HepG2 (cell line): ENCODE measurements at regions not wholly inside any gene's neighbourhood (a gene's known extent, or its start where the extent isn't known, plus 50 kb on each side); places are given as distances from the start of the nearest gene placed in this dataset.

ENCODE experiments used
- ATAC-seq: fragments of 200-7000 bp; cut with Tn5 transposase; 3 replicates; pipeline ENCODE4 v1.9.1; 2020; ENCODE audit warnings: mild to moderate bottlenecking, moderate library complexity
- BruUV-seq: library from RNA; stranded (reverse); fragments of 400-500 nt; replicated peaks from 2 replicates; lab custom pipeline; 2021; lab: Mats Ljungman, UMichigan
- CTCF ChIA-PET: fragments of 300-600 bp; formaldehyde crosslinking; extraction: SDS; loops from one replicate; lab custom pipeline; 2021; ENCODE audit warnings: low total read pairs, inconsistent platforms, low intra/inter-chr PET ratio; lab: Yijun Ruan, JAX
- POLR2A ChIA-PET: fragments of 350-600 bp; sonication (Branson Sonifier 250); formaldehyde crosslinking; loops from one replicate; lab custom pipeline; 2020; ENCODE audit warnings: antibody characterized with exemption, inconsistent platforms; lab: Yijun Ruan, JAX
- DNase-seq: peaks from one replicate; pipeline ENCODE4 v3.0.0-alpha.2; 2015; ENCODE audit warnings: low spot score
- FAIRE-seq: peaks from 3 replicates; lab custom pipeline; 2011; peaks lifted over from hg19 to GRCh38; lab: Jason Lieb, UNC
- H2AFZ ChIP-seq: one replicate; pipeline ENCODE4 v1.6.1; 2011; ENCODE audit warnings: low read length, inconsistent platforms
- H3K27ac ChIP-seq: fragments of 300-600 bp; 3 replicates; pipeline ENCODE4 v1.8.0; 2011; ENCODE audit warnings: mixed run types, mild to moderate bottlenecking, mixed read lengths, low read length, inconsistent platforms; ENCODE audit not compliant: insufficient read depth; ENCODE audit errors: extremely low read length
- H3K27me3 ChIP-seq, 2 experiments: fragments of 200-600 bp in 1 of 2; 2 replicates in 1 of 2; 3 replicates in 1 of 2; pipeline versions ENCODE4 v1.6.0 to v1.8.0; 2011; ENCODE audit warnings: low read length in 2 of 2, mild to moderate bottlenecking in 2 of 2, moderate library complexity in 2 of 2, inconsistent platforms in 1 of 2; ENCODE audit not compliant: insufficient read depth in 2 of 2, control insufficient read depth in 1 of 2
- H3K36me3 ChIP-seq, 2 experiments: fragments of 200-600 bp in 1 of 2; replicated peaks in 1 of 2; 2 replicates in 1 of 2; 3 replicates in 1 of 2; pipeline versions ENCODE4 v1.5.1 to v1.8.0; 2011; ENCODE audit warnings: low read length in 2 of 2, inconsistent platforms in 1 of 2; ENCODE audit not compliant: insufficient read depth in 2 of 2, control insufficient read depth in 1 of 2
- H3K4me1 ChIP-seq: 2 replicates; pipeline ENCODE4 v1.5.1; 2012; ENCODE audit warnings: low read length, inconsistent platforms; ENCODE audit not compliant: insufficient read depth
- H3K4me2 ChIP-seq: 2 replicates; pipeline ENCODE4 v1.6.0; 2011; ENCODE audit warnings: low read depth, low read length, inconsistent platforms
- H3K4me3 ChIP-seq, 3 experiments: fragments of 200-600 bp in 1 of 3; sonication (generic), shearing (Covaris generic) in 1 of 3; replicated peaks in 1 of 3; 2 replicates each; pipeline ENCODE4 v1.5.1; 2011 to 2016; ENCODE audit warnings: low read length in 3 of 3, inconsistent platforms in 2 of 3, low read depth in 2 of 3, mild to moderate bottlenecking in 2 of 3, control low read depth in 1 of 3, mixed read lengths in 1 of 3; ENCODE audit not compliant: insufficient read depth in 1 of 3
- H3K79me2 ChIP-seq: one replicate; pipeline ENCODE4 v1.6.1; 2011; ENCODE audit warnings: low read length, inconsistent platforms; ENCODE audit not compliant: insufficient read depth
- H3K9ac ChIP-seq: 2 replicates; pipeline ENCODE4 v1.6.0; 2011; ENCODE audit warnings: mild to moderate bottlenecking, low read depth, low read length, inconsistent platforms; ENCODE audit not compliant: insufficient read depth
- H3K9me3 ChIP-seq: 2 replicates; pipeline ENCODE4 v1.5.1; 2012; ENCODE audit warnings: mild to moderate bottlenecking, low read length
- H4K20me1 ChIP-seq: 2 replicates; pipeline ENCODE4 v1.6.0; 2011; ENCODE audit warnings: inconsistent platforms, mild to moderate bottlenecking, low read length, moderate library complexity; ENCODE audit not compliant: insufficient read depth
- EZH2 ChIP-seq: conservative IDR thresholded peaks from 2 replicates; pipeline ENCODE4 v1.6.1; 2012; ENCODE audit warnings: mild to moderate bottlenecking, low read depth, low read length, moderate library complexity
- GTF2F1 ChIP-seq: fragments of 150-350 bp; IDR thresholded peaks from 2 replicates; pipeline ENCODE4 v1.6.1; 2014; ENCODE audit warnings: low read length
- HOXA7 ChIP-seq: sonication (generic); formaldehyde crosslinking; IDR thresholded peaks from 2 replicates; pipeline ENCODE4 v1.8.1; 2022; ENCODE audit warnings: mild to moderate bottlenecking, missing genetic modification reagents, moderate library complexity
- KDM3A ChIP-seq: IDR thresholded peaks from 2 replicates; pipeline ENCODE4 v1.6.1; 2018; ENCODE audit warnings: low read depth, missing compliant biosample characterization
- SETDB1 ChIP-seq: sonication (generic); formaldehyde crosslinking; IDR thresholded peaks from 2 replicates; pipeline ENCODE4 v1.5.1; 2020; ENCODE audit warnings: missing genetic modification reagents, mild to moderate bottlenecking, borderline replicate concordance
- SIX4 ChIP-seq: sonication (generic); formaldehyde crosslinking; IDR thresholded peaks from 2 replicates; pipeline ENCODE4 v1.4.0; 2020; ENCODE audit warnings: missing genetic modification reagents
- SMARCC2 ChIP-seq: fragments of 450-650 bp; IDR thresholded peaks from 2 replicates; pipeline ENCODE4 v1.6.1; 2017; ENCODE audit warnings: antibody characterized with exemption, mild to moderate bottlenecking
- SP5 ChIP-seq: IDR thresholded peaks from 2 replicates; pipeline ENCODE4 v1.6.1; 2016; ENCODE audit warnings: low read depth, borderline replicate concordance
- SRSF1 ChIP-seq: fragments of 200-400 bp; formaldehyde crosslinking; optimal IDR thresholded peaks from 2 replicates; pipeline ENCODE3; 2017; ENCODE audit warnings: mild to moderate bottlenecking, low read depth, low read length, moderate library complexity
- TRIM24 ChIP-seq: sonication (generic); formaldehyde crosslinking; IDR thresholded peaks from 2 replicates; pipeline ENCODE4 v1.8.0; 2022; ENCODE audit warnings: mild to moderate bottlenecking, missing genetic modification reagents
- ZBTB46 ChIP-seq: sonication (generic); formaldehyde crosslinking; IDR thresholded peaks from 2 replicates; pipeline ENCODE4 v1.4.0; 2020; ENCODE audit warnings: mild to moderate bottlenecking, missing genetic modification reagents, borderline replicate concordance
- ZC3H4 ChIP-seq: sonication (generic); formaldehyde crosslinking; IDR thresholded peaks from 2 replicates; pipeline ENCODE4 v1.4.0; 2020; ENCODE audit warnings: missing genetic modification reagents, borderline replicate concordance
- ZFP1 ChIP-seq: IDR thresholded peaks from 2 replicates; pipeline ENCODE4 v1.6.1; 2016
- ZFP82 ChIP-seq: sonication (generic); formaldehyde crosslinking; IDR thresholded peaks from 2 replicates; pipeline ENCODE4 v1.5.1; 2020; ENCODE audit warnings: mild to moderate bottlenecking, missing genetic modification reagents, borderline replicate concordance
- ZFP91 ChIP-seq: sonication (generic); formaldehyde crosslinking; IDR thresholded peaks from 2 replicates; pipeline ENCODE4 v1.9.0; 2022; ENCODE audit warnings: missing genetic modification reagents, mild to moderate bottlenecking, borderline replicate concordance
- ZNF709 ChIP-seq: sonication (generic); formaldehyde crosslinking; IDR thresholded peaks from 2 replicates; pipeline ENCODE4 v1.5.0; 2020; ENCODE audit warnings: mild to moderate bottlenecking, missing genetic modification reagents
- ZNF781 ChIP-seq: sonication (generic); formaldehyde crosslinking; IDR thresholded peaks from 2 replicates; pipeline ENCODE4 v1.5.1; 2020; ENCODE audit warnings: borderline replicate concordance, mild to moderate bottlenecking, missing genetic modification reagents; ENCODE audit errors: not compliant biosample characterization
- ZNF800 ChIP-seq: sonication (generic); formaldehyde crosslinking; IDR thresholded peaks from 2 replicates; pipeline ENCODE4 v1.4.0; 2020; ENCODE audit warnings: missing genetic modification reagents
- ZNF839 ChIP-seq: sonication (generic); formaldehyde crosslinking; IDR thresholded peaks from 2 replicates; pipeline ENCODE4 v1.4.0; 2020; ENCODE audit warnings: missing genetic modification reagents, mild to moderate bottlenecking, borderline replicate concordance
- WGBS: methylation state at CpG from one replicate; pipeline ENCODE4 v1.1.6; 2017; ENCODE audit warnings: low lambda C conversion rate; 5-methylcytosine and 5-hydroxymethylcytosine counted together
- in situ Hi-C: cut with HindIII; loops from 2 replicates; pipeline ENCODE4 v1.10.0; 2017; ENCODE audit warnings: low pct_unique_long_range_greater_than_20kb; ENCODE audit not compliant: extremely low pct_ligation_motif_present
- intact Hi-C: fragments of 100-400 bp; cut with micrococcal nuclease; formaldehyde crosslinking; loops from one replicate; pipeline ENCODE4 v1.10.0; 2022; ENCODE audit not compliant: unreplicated experiment
- TF ChIP-seq, protein P1 (sequence below): sonication (generic); formaldehyde crosslinking; IDR thresholded peaks from 2 replicates; pipeline ENCODE4 v1.4.0; 2020; ENCODE audit warnings: mild to moderate bottlenecking, low read depth, missing genetic modification reagents

DNA sequence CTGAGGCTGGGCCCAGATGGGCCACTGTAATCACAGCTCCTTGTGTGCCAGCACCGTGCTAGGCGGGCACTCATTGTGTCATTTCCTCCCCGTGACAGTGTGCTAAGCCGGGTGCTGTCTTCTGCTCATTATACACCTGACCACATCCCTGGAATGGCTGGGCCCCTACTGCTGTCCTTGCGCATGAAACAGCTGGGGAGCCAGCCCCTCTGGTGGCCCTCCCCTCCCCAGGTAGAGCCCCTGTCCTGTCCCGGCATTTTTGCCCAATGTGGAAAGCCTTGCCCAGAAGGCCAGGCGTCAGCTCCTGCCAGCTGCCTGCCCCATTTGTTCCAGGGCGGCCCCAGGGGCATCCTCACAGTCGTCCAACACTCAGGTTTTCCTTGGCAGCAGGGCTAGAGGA is 107.4 kb upstream of the CASZ1 start:
- in situ Hi-C loops, result no loop called here
- no peaks in the 10 kb centered on the region for H3K79me2 ChIP-seq
- peaks cover 38% of the 10 kb centered on the region for H3K4me1 ChIP-seq
- H3K36me3 ChIP-seq, result no peaks in the 10 kb centered on the region
- no peak for FAIRE-seq
- H4K20me1 ChIP-seq, result no peaks in the 10 kb centered on the region
- TF ChIP-seq SRSF1, result no peak
- TF ChIP-seq KDM3A (CRISPR knock-in tag), result no peak
- no peak for TF ChIP-seq ZNF781 (CRISPR knock-in tag)
- TF ChIP-seq ZFP82 (CRISPR knock-in tag), result no peak
- TF ChIP-seq HOXA7 (CRISPR knock-in tag), result no peak
- TF ChIP-seq SETDB1 (CRISPR knock-in tag), result no peak
- TF ChIP-seq EZH2, result no peak
- no peak for TF ChIP-seq ZBTB46 (CRISPR knock-in tag)
- TF ChIP-seq TRIM24 (CRISPR knock-in tag), result no peak
- TF ChIP-seq ZFP1 (CRISPR knock-in tag), result no peak
- no peak for TF ChIP-seq SMARCC2
- no peak for TF ChIP-seq GTF2F1
- TF ChIP-seq ZNF709 (CRISPR knock-in tag), result no peak
- no peak for TF ChIP-seq ZNF839 (CRISPR knock-in tag)
- TF ChIP-seq SP5 (CRISPR knock-in tag), result no peak
- TF ChIP-seq, protein P1, sequence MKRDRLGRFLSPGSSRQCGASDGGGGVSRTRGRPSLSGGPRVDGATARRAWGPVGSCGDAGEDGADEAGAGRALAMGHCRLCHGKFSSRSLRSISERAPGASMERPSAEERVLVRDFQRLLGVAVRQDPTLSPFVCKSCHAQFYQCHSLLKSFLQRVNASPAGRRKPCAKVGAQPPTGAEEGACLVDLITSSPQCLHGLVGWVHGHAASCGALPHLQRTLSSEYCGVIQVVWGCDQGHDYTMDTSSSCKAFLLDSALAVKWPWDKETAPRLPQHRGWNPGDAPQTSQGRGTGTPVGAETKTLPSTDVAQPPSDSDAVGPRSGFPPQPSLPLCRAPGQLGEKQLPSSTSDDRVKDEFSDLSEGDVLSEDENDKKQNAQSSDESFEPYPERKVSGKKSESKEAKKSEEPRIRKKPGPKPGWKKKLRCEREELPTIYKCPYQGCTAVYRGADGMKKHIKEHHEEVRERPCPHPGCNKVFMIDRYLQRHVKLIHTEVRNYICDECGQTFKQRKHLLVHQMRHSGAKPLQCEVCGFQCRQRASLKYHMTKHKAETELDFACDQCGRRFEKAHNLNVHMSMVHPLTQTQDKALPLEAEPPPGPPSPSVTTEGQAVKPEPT (CRISPR knock-in tag), result no peak
- no peak for TF ChIP-seq ZNF800 (CRISPR knock-in tag)
- TF ChIP-seq ZFP91 (CRISPR knock-in tag), result no peak
- TF ChIP-seq SIX4 (CRISPR knock-in tag), result no peak
- TF ChIP-seq ZC3H4, result no peak
- TF ChIP-seq, all 625 proteins: peak for 0
- Histone ChIP-seq H3K9ac (no peak overlapping the region), H3K27ac (no peak overlapping the region), H3K9me3 (no peaks in the 10 kb centered on the region), H3K4me2 (no peak overlapping the region), H3K27me3 (peaks cover 12 to 58% of the 10 kb centered on the region in 2 experiments; a peak in 4 of 5 replicates), H2AFZ (no peak overlapping the region), H3K4me3 (no peak overlapping the region)
- ChIA-PET CTCF (no interaction called here), POLR2A (no interaction called here)
- intact Hi-C loops, result no loop called here
- 76% methylated on average over 4 of the region's 9 CpGs for WGBS
- no TSS peak for BruUV-seq
- DNase-seq (no peak), ATAC-seq (no peak)
